Loucy (cell line): ENCODE measurements at regions not wholly inside any gene's neighbourhood (a gene's known extent, or its start where the extent isn't known, plus 50 kb on each side); places are given as distances from the start of the nearest gene placed in this dataset.

ENCODE experiments used
- CTCF ChIP-seq: fragments of 200-600 bp; sonication (generic); conservative IDR thresholded peaks from 2 replicates; pipeline ENCODE4 v1.5.1; 2014; ENCODE audit warnings: mild to moderate bottlenecking, antibody characterized with exemption, low read length
- EZH2phosphoT487 ChIP-seq: fragments of 200-600 bp; IDR thresholded peaks from 2 replicates; pipeline ENCODE4 v1.6.1; 2018; ENCODE audit warnings: antibody characterized with exemption, mild to moderate bottlenecking, moderate library complexity, borderline replicate concordance

GRCh38 chr4:187603093-187604025 is 392.2 kb upstream of the ZFP42 start:
- TF ChIP-seq CTCF: no peak
- no peak for TF ChIP-seq EZH2phosphoT487
